PC-9 (cell line): ENCODE measurements at regions not wholly inside any gene's neighbourhood (a gene's known extent, or its start where the extent isn't known, plus 50 kb on each side); places are given as distances from the start of the nearest gene placed in this dataset.

ENCODE experiments used
- CTCF ChIP-seq: fragments of 200-600 bp; sonication (generic); conservative IDR thresholded peaks from 2 replicates; pipeline ENCODE4 v1.6.1; 2017; ENCODE audit warnings: mixed run types, antibody characterized with exemption, mild to moderate bottlenecking, moderate library complexity
- EZH2 ChIP-seq: fragments of 200-600 bp; sonication (generic); IDR thresholded peaks from 2 replicates; pipeline ENCODE4 v1.8.0; 2017; ENCODE audit warnings: antibody characterized with exemption, low read depth

- TF ChIP-seq CTCF (no peak), EZH2 (no peak)
Observed at GRCh38 chr4:101706535-101707057, 83.9 kb upstream of the BANK1 start.
